MM.1S (cell line): ENCODE measurements at regions not wholly inside any gene's neighbourhood (a gene's known extent, or its start where the extent isn't known, plus 50 kb on each side); places are given as distances from the start of the nearest gene placed in this dataset.

Experiments used
- EZH2 ChIP-seq: fragments of 300-600 bp; sonication (generic); optimal IDR thresholded peaks from 2 replicates; pipeline ENCODE3; 2017; ENCODE audit warnings: low read depth, mild to moderate bottlenecking, antibody characterized with exemption, low read length, mixed read lengths
- EZH2phosphoT487 ChIP-seq: fragments of 300-600 bp; sonication (generic); IDR thresholded peaks from 2 replicates; pipeline ENCODE4 v1.6.1; 2018; ENCODE audit warnings: antibody characterized with exemption, low read length
- TF ChIP-seq, protein P1 (sequence below): fragments of 300-600 bp; sonication (generic); IDR thresholded peaks from 2 replicates; pipeline ENCODE4 v1.5.1; 2016; ENCODE audit warnings: antibody characterized with exemption, low read length, mixed read lengths

DNA sequence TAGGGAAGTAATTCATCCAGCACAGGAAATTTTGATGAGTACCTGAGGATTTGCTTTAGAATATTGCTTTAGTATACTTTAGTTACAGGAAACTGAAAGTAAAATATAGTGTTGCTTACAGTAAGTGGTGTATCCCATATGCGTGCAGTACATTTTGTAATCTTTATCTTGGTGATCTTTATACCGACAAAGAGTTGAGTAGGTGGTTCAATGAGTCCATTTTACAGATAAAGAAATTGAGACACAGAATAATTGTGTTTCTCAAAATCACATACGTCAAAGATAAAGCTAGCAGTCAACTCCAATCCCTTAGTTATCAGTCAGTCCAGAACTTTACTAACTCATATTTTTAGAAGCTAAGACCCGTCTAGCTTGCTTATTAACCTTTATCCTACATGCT, 65.8 kb upstream of the E2F3 start:
- TF ChIP-seq, protein P1, sequence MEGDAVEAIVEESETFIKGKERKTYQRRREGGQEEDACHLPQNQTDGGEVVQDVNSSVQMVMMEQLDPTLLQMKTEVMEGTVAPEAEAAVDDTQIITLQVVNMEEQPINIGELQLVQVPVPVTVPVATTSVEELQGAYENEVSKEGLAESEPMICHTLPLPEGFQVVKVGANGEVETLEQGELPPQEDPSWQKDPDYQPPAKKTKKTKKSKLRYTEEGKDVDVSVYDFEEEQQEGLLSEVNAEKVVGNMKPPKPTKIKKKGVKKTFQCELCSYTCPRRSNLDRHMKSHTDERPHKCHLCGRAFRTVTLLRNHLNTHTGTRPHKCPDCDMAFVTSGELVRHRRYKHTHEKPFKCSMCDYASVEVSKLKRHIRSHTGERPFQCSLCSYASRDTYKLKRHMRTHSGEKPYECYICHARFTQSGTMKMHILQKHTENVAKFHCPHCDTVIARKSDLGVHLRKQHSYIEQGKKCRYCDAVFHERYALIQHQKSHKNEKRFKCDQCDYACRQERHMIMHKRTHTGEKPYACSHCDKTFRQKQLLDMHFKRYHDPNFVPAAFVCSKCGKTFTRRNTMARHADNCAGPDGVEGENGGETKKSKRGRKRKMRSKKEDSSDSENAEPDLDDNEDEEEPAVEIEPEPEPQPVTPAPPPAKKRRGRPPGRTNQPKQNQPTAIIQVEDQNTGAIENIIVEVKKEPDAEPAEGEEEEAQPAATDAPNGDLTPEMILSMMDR, result no peak
- no peak for TF ChIP-seq EZH2
- TF ChIP-seq EZH2phosphoT487, result no peak
